ENCODE measurements at regions not wholly inside any gene's neighbourhood (a gene's known extent, or its start where the extent isn't known, plus 50 kb on each side); places are given as distances from the start of the nearest gene placed in this dataset.
A peak's percentile ranks its signal among the peaks of the same experiment; 100 is the strongest.

GRCh38 chr6:6925391-6926164 lies 182.2 kb upstream of the RREB1 start:
- H2AFZ ChIP-seq (ENCODE audit: insufficient read depth, low read depth, low read length, poor library complexity, severe bottlenecking) = no peak overlapping the region
- peaks cover 19 to 29% of the 10 kb centered on the region in 2 donors for H3K4me1 ChIP-seq (ENCODE audit: control insufficient read depth in 1 of 2, insufficient read depth in 2 of 2, low read length in 2 of 2)
- no peak overlapping the region for H3K4me2 ChIP-seq (replicated peaks; ENCODE audit: extremely low read depth, low read length, poor library complexity, severe bottlenecking)
- H4K20me1 ChIP-seq (ENCODE audit: insufficient read depth, low read length) = no peaks in the 10 kb centered on the region
- TF ChIP-seq CTCF (IDR thresholded peaks at IDR 0.05) = no peak
- Mint-ChIP-seq H3K27me3 (ENCODE audit: low read depth in 3 of 3) (peaks cover 0 to 3% (median 0%) of the 10 kb centered on the region in 3 donors), H3K4me1 (peaks cover 36% of the 10 kb centered on the region), H3K9me3 (peaks cover 0 to 6% (median 0%) of the 10 kb centered on the region in 7 donors), H3K4me3 (no peak overlapping the region), H3K27ac (no peak overlapping the region), H3K36me3 (no peaks in the 10 kb centered on the region)
- no peak overlapping the region for H3K4me3 ChIP-seq (replicated peaks in 1 of 3; ENCODE audit: low read depth in 2 of 3, low read length in 3 of 3)
- intact Hi-C loops (cut with micrococcal nuclease) = loop anchor here in 1 of 2 donors (5.0 kb wide), 1 partner anchor 33 kb away; no protein-coding TSS in a partner anchor
- peaks cover 0 to 5% of the 10 kb centered on the region in 2 donors for H3K9me3 ChIP-seq (replicated peaks in 1 of 2; ENCODE audit: control insufficient read depth in 1 of 2, insufficient read depth in 1 of 2, low read length in 2 of 2)
- H3K9ac ChIP-seq (ENCODE audit: insufficient read depth, low read length, poor library complexity, severe bottlenecking) = no peak overlapping the region
- no peak overlapping the region for H3K27ac ChIP-seq (ENCODE audit: low read depth in 1 of 2, low read length in 2 of 2)
- WGBS (ENCODE audit: insufficient coverage) = 98% methylated on average over 8 of the region's 10 CpGs
- no peaks in the 10 kb centered on the region for H3K36me3 ChIP-seq (replicated peaks in 1 of 2; ENCODE audit: control insufficient read depth in 1 of 2, insufficient read depth in 2 of 2, low read length in 2 of 2)
- H3K79me2 ChIP-seq (ENCODE audit: insufficient read depth, low read length) = no peaks in the 10 kb centered on the region
- DNase-seq = no peak
- no peaks in the 10 kb centered on the region for H3K27me3 ChIP-seq (ENCODE audit: control insufficient read depth in 2 of 2, insufficient read depth in 2 of 2, low read length in 2 of 2)

GRCh38 chr6:6926856-6927255 lies 180.9 kb upstream of the RREB1 start:
- Histone ChIP-seq H3K4me3 (replicated peaks in 1 of 3; ENCODE audit: low read depth in 2 of 3, low read length in 3 of 3) (no peak overlapping the region), H3K27me3 (ENCODE audit: control insufficient read depth in 2 of 2, insufficient read depth in 2 of 2, low read length in 2 of 2) (no peaks in the 10 kb centered on the region), H3K4me2 (replicated peaks; ENCODE audit: extremely low read depth, low read length, poor library complexity, severe bottlenecking) (no peak overlapping the region), H3K9me3 (replicated peaks in 1 of 2; ENCODE audit: control insufficient read depth in 1 of 2, insufficient read depth in 1 of 2, low read length in 2 of 2) (peaks cover 0 to 5% of the 10 kb centered on the region in 2 donors), H3K27ac (ENCODE audit: low read depth in 1 of 2, low read length in 2 of 2) (no peak overlapping the region), H2AFZ (ENCODE audit: insufficient read depth, low read depth, low read length, poor library complexity, severe bottlenecking) (peak overlapping the region; percentile 10), H3K9ac (ENCODE audit: insufficient read depth, low read length, poor library complexity, severe bottlenecking) (no peak overlapping the region), H3K4me1 (ENCODE audit: control insufficient read depth in 1 of 2, insufficient read depth in 2 of 2, low read length in 2 of 2) (peaks cover 31 to 42% of the 10 kb centered on the region in 2 donors), H3K36me3 (replicated peaks in 1 of 2; ENCODE audit: control insufficient read depth in 1 of 2, insufficient read depth in 2 of 2, low read length in 2 of 2) (no peaks in the 10 kb centered on the region), H3K79me2 (ENCODE audit: insufficient read depth, low read length) (no peaks in the 10 kb centered on the region), H4K20me1 (ENCODE audit: insufficient read depth, low read length) (no peaks in the 10 kb centered on the region)
- Mint-ChIP-seq H3K27ac (peak overlapping the region in 4 of 7 donors; percentile 8 to 78 (median 24)), H3K4me1 (peaks cover 46% of the 10 kb centered on the region), H3K4me3 (no peak overlapping the region), H3K27me3 (ENCODE audit: low read depth in 3 of 3) (peaks cover 0 to 3% (median 0%) of the 10 kb centered on the region in 3 donors), H3K36me3 (no peaks in the 10 kb centered on the region), H3K9me3 (peaks cover 0 to 4% (median 0%) of the 10 kb centered on the region in 7 donors)
- 44% methylated on average over 5 of the region's 7 CpGs for WGBS (ENCODE audit: insufficient coverage)
- DNase-seq = no peak
- TF ChIP-seq CTCF (IDR thresholded peaks at IDR 0.05) = no peak
- intact Hi-C loops (cut with micrococcal nuclease) = loop anchor here in 1 of 2 donors (5.0 kb wide), 1 partner anchor 35 kb away; no protein-coding TSS in a partner anchor

Measured in CD14-positive monocyte (primary cell).